HL-60 (cell line): ENCODE measurements at regions not wholly inside any gene's neighbourhood (a gene's known extent, or its start where the extent isn't known, plus 50 kb on each side); places are given as distances from the start of the nearest gene placed in this dataset.

ENCODE experiments used
- DNase-seq, 2 experiments: peaks; one replicate each; pipeline ENCODE4 v3.0.0-alpha.2; 2010 to 2020; ENCODE audit warnings: low read depth in 1 of 2, low spot score in 1 of 2
- H3K27ac ChIP-seq: fragments of 250-450 bp; sonication (Bioruptor Pico); replicated peaks from 2 replicates; pipeline ENCODE4 v1.5.1; 2020; ENCODE audit warnings: mild to moderate bottlenecking, moderate library complexity
- H3K27me3 ChIP-seq: fragments of 250-450 bp; sonication (Bioruptor Pico); 2 replicates; pipeline ENCODE4 v1.5.1; 2021; ENCODE audit warnings: mild to moderate bottlenecking, moderate library complexity; ENCODE audit not compliant: insufficient read depth, poor library complexity, severe bottlenecking
- H3K4me3 ChIP-seq: replicated peaks from 2 replicates; pipeline ENCODE4 v1.5.1; 2011; ENCODE audit warnings: mild to moderate bottlenecking, control low read depth, low read length; ENCODE audit not compliant: insufficient read depth
- CTCF ChIP-seq: IDR thresholded peaks from one replicate; pipeline ENCODE4 v1.5.1; 2011; ENCODE audit warnings: low read length, control low read depth, inconsistent platforms; ENCODE audit not compliant: insufficient read depth
- GABPA ChIP-seq: IDR thresholded peaks from 2 replicates; pipeline ENCODE4 v1.6.1; 2012; ENCODE audit warnings: low read depth
- POLR2AphosphoS5 ChIP-seq: IDR thresholded peaks from 2 replicates; pipeline ENCODE4 v1.6.1; 2012; ENCODE audit warnings: low read depth
- REST ChIP-seq: IDR thresholded peaks from 2 replicates; pipeline ENCODE4 v1.6.1; 2012; ENCODE audit warnings: low read depth; ENCODE audit not compliant: insufficient replicate concordance
- SPI1 ChIP-seq: IDR thresholded peaks from 2 replicates; pipeline ENCODE4 v1.6.1; 2012; ENCODE audit warnings: low read depth, mild to moderate bottlenecking, borderline replicate concordance

GRCh38 chr6:144434308-144434990, 149.3 kb downstream of the UTRN start:
- H3K27ac ChIP-seq, result no peak overlapping the region
- no peak for DNase-seq
- H3K4me3 ChIP-seq, result no peak overlapping the region
- no peak for TF ChIP-seq GABPA
- H3K27me3 ChIP-seq, result no peaks in the 10 kb centered on the region

- no peak overlapping the region for H3K4me3 ChIP-seq
- H3K27me3 ChIP-seq, result no peaks in the 10 kb centered on the region
- no peak for DNase-seq
- TF ChIP-seq GABPA (no peak), REST (no peak), CTCF (no peak), SPI1 (no peak), POLR2AphosphoS5 (no peak)
- H3K27ac ChIP-seq, result no peak overlapping the region
Observed at GRCh38 chr6:144435602-144436426, 150.7 kb downstream of the UTRN start.

- no peak overlapping the region for H3K4me3 ChIP-seq
- DNase-seq, result no peak
- no peaks in the 10 kb centered on the region for H3K27me3 ChIP-seq
- TF ChIP-seq SPI1 (no peak), POLR2AphosphoS5 (no peak), CTCF (no peak), REST (no peak), GABPA (no peak)
- H3K27ac ChIP-seq, result no peak overlapping the region
Observed at GRCh38 chr6:144437105-144437504, 152.0 kb downstream of the UTRN start.

- no peak for TF ChIP-seq SPI1
- no peak for TF ChIP-seq REST
- TF ChIP-seq CTCF, result no peak
- no peak for TF ChIP-seq GABPA
- TF ChIP-seq POLR2AphosphoS5, result no peak
- no peak overlapping the region for H3K27ac ChIP-seq
- no peak for DNase-seq
Observed at GRCh38 chr6:144438103-144438502, 153.0 kb downstream of the UTRN start.

More at GRCh38 chr6:144438103-144438502, 153.0 kb downstream of the UTRN start:
- Histone ChIP-seq H3K4me3 (no peak overlapping the region), H3K27me3 (no peaks in the 10 kb centered on the region)
